ENCODE measurements at regions not wholly inside any gene's neighbourhood (a gene's known extent, or its start where the extent isn't known, plus 50 kb on each side); places are given as distances from the start of the nearest gene placed in this dataset.

- Histone ChIP-seq H3K4me3 (ENCODE audit: low read length) (no peak overlapping the region), H3K27me3 (ENCODE audit: control insufficient read depth, low read length) (0 out of 2 replicates have a peak, but pooled peaks cover 3% of the 10 kb centered on the region), H3K9me2 (replicated peaks; ENCODE audit: control insufficient read depth, low read length) (no peaks in the 10 kb centered on the region; the same call in 1 of the 2 replicates), H3K4me2 (ENCODE audit: low read length) (no peak overlapping the region), H3K79me2 (ENCODE audit: control insufficient read depth, low read length) (no peaks in the 10 kb centered on the region), H3K4me1 (ENCODE audit: control insufficient read depth, low read length) (no peaks in the 10 kb centered on the region), H3K36me3 (ENCODE audit: control insufficient read depth, low read length) (no peaks in the 10 kb centered on the region), H3K9me3 (ENCODE audit: control insufficient read depth, insufficient read depth, low read length) (no peaks in the 10 kb centered on the region), H3K27ac (ENCODE audit: low read depth, low read length) (no peak overlapping the region), H4K20me1 (ENCODE audit: control insufficient read depth, insufficient read depth, low read depth, low read length) (no peaks in the 10 kb centered on the region), H3F3A (ENCODE audit: control insufficient read depth, insufficient read depth) (no peaks in the 10 kb centered on the region)
- TF ChIP-seq, protein P1, sequence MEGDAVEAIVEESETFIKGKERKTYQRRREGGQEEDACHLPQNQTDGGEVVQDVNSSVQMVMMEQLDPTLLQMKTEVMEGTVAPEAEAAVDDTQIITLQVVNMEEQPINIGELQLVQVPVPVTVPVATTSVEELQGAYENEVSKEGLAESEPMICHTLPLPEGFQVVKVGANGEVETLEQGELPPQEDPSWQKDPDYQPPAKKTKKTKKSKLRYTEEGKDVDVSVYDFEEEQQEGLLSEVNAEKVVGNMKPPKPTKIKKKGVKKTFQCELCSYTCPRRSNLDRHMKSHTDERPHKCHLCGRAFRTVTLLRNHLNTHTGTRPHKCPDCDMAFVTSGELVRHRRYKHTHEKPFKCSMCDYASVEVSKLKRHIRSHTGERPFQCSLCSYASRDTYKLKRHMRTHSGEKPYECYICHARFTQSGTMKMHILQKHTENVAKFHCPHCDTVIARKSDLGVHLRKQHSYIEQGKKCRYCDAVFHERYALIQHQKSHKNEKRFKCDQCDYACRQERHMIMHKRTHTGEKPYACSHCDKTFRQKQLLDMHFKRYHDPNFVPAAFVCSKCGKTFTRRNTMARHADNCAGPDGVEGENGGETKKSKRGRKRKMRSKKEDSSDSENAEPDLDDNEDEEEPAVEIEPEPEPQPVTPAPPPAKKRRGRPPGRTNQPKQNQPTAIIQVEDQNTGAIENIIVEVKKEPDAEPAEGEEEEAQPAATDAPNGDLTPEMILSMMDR (IDR thresholded peaks at IDR 0.05; ENCODE audit: low read depth, low read length, poor library complexity, severe bottlenecking) = no peak
- TF ChIP-seq EZH2phosphoT487 (IDR thresholded peaks at IDR 0.05; ENCODE audit: borderline replicate concordance, low read length) = no peak
Measured at GRCh38 chr2:21267232-21267835, 143.6 kb downstream of the TDRD15 start.

- Histone ChIP-seq H3K9me2 (replicated peaks; ENCODE audit: control insufficient read depth, low read length) (no peaks in the 10 kb centered on the region), H3K27ac (ENCODE audit: low read depth, low read length) (no peak overlapping the region), H3K9me3 (ENCODE audit: control insufficient read depth, insufficient read depth, low read length) (no peaks in the 10 kb centered on the region), H3K36me3 (ENCODE audit: control insufficient read depth, low read length) (no peaks in the 10 kb centered on the region), H3K27me3 (ENCODE audit: control insufficient read depth, low read length) (no peaks in the 10 kb centered on the region), H3F3A (ENCODE audit: control insufficient read depth, insufficient read depth) (no peaks in the 10 kb centered on the region), H3K79me2 (ENCODE audit: control insufficient read depth, low read length) (no peaks in the 10 kb centered on the region), H4K20me1 (ENCODE audit: control insufficient read depth, insufficient read depth, low read depth, low read length) (no peaks in the 10 kb centered on the region), H3K4me3 (ENCODE audit: low read length) (no peak overlapping the region), H3K4me1 (ENCODE audit: control insufficient read depth, low read length) (no peaks in the 10 kb centered on the region), H3K4me2 (ENCODE audit: low read length) (no peak overlapping the region)
- TF ChIP-seq, protein P1 (IDR thresholded peaks at IDR 0.05; ENCODE audit: low read depth, low read length, poor library complexity, severe bottlenecking) = no peak
- no peak for TF ChIP-seq EZH2phosphoT487 (IDR thresholded peaks at IDR 0.05; ENCODE audit: borderline replicate concordance, low read length)
Measured at GRCh38 chr2:21268197-21268877, 144.6 kb downstream of the TDRD15 start.

- no peaks in the 10 kb centered on the region for H3F3A ChIP-seq (ENCODE audit: control insufficient read depth, insufficient read depth)
- no peaks in the 10 kb centered on the region for H3K9me3 ChIP-seq (ENCODE audit: control insufficient read depth, insufficient read depth, low read length)
- no peaks in the 10 kb centered on the region for H4K20me1 ChIP-seq (ENCODE audit: control insufficient read depth, insufficient read depth, low read depth, low read length)
- no peak overlapping the region for H3K4me2 ChIP-seq (ENCODE audit: low read length)
- H3K4me1 ChIP-seq (ENCODE audit: control insufficient read depth, low read length) = no peaks in the 10 kb centered on the region
- no peak overlapping the region for H3K4me3 ChIP-seq (ENCODE audit: low read length)
- H3K27ac ChIP-seq (ENCODE audit: low read depth, low read length) = no peak overlapping the region
- TF ChIP-seq EZH2phosphoT487 (IDR thresholded peaks at IDR 0.05; ENCODE audit: borderline replicate concordance, low read length) = no peak
- TF ChIP-seq, protein P1 (IDR thresholded peaks at IDR 0.05; ENCODE audit: low read depth, low read length, poor library complexity, severe bottlenecking) = no peak
- H3K79me2 ChIP-seq (ENCODE audit: control insufficient read depth, low read length) = no peaks in the 10 kb centered on the region
- no peaks in the 10 kb centered on the region for H3K27me3 ChIP-seq (ENCODE audit: control insufficient read depth, low read length)
- no peaks in the 10 kb centered on the region for H3K36me3 ChIP-seq (ENCODE audit: control insufficient read depth, low read length)
- H3K9me2 ChIP-seq (replicated peaks; ENCODE audit: control insufficient read depth, low read length) = no peaks in the 10 kb centered on the region
Measured at GRCh38 chr2:21268878-21269224, 145.1 kb downstream of the TDRD15 start.
